Liver (tissue), 3 donors: ENCODE measurements at regions not wholly inside any gene's neighbourhood (a gene's known extent, or its start where the extent isn't known, plus 50 kb on each side); places are given as distances from the start of the nearest gene placed in this dataset.

ENCODE experiments used
- ATF3 ChIP-seq: IDR thresholded peaks from 2 replicates; pipeline ENCODE4 v1.6.1; 2016; ENCODE audit warnings: antibody characterized with exemption
- CTCF ChIP-seq: fragments of 150-350 bp; IDR thresholded peaks from 2 replicates; pipeline ENCODE4 v1.5.1; 2017; ENCODE audit warnings: improper control_type of control experiment, low read depth, low read length; ENCODE audit not compliant: missing input control
- FOXA2 ChIP-seq: IDR thresholded peaks from 2 replicates; pipeline ENCODE4 v1.6.1; 2016; ENCODE audit warnings: antibody characterized with exemption
- GABPA ChIP-seq, 2 donors: IDR thresholded peaks in 1 of 2; conservative IDR thresholded peaks in 1 of 2; 2 replicates each; pipeline ENCODE4 v1.6.1; 2016; ENCODE audit warnings: antibody characterized with exemption in 2 of 2, mild to moderate bottlenecking in 1 of 2, moderate library complexity in 1 of 2
- HNF4G ChIP-seq: IDR thresholded peaks from 2 replicates; pipeline ENCODE4 v1.6.1; 2016; ENCODE audit warnings: antibody characterized with exemption
- MAX ChIP-seq: IDR thresholded peaks from 2 replicates; pipeline ENCODE4 v1.6.1; 2016; ENCODE audit warnings: antibody characterized with exemption
- NR2F2 ChIP-seq: IDR thresholded peaks from 2 replicates; pipeline ENCODE4 v1.6.1; 2016; ENCODE audit warnings: antibody characterized with exemption
- RAD21 ChIP-seq, 2 donors: IDR thresholded peaks; 2 replicates each; pipeline ENCODE4 v1.6.1; 2016; ENCODE audit warnings: antibody characterized with exemption in 2 of 2, mild to moderate bottlenecking in 2 of 2
- RXRA ChIP-seq, 2 donors: IDR thresholded peaks; 2 replicates each; pipeline ENCODE4 v1.6.1; 2017 to 2018; ENCODE audit warnings: antibody characterized with exemption in 2 of 2, mild to moderate bottlenecking in 1 of 2
- SP1 ChIP-seq: IDR thresholded peaks from 2 replicates; pipeline ENCODE4 v1.6.1; 2018; ENCODE audit warnings: antibody characterized with exemption, mild to moderate bottlenecking
- TAF1 ChIP-seq: conservative IDR thresholded peaks from 2 replicates; pipeline ENCODE4 v1.6.1; 2016; ENCODE audit warnings: antibody characterized with exemption, mild to moderate bottlenecking
- YY1 ChIP-seq: IDR thresholded peaks from 2 replicates; pipeline ENCODE4 v1.6.1; 2016; ENCODE audit warnings: antibody characterized with exemption, mild to moderate bottlenecking
- ZBTB33 ChIP-seq: IDR thresholded peaks from 2 replicates; pipeline ENCODE4 v1.6.1; 2016; ENCODE audit warnings: antibody characterized with exemption
- donor health status: healthy.
- donor health status: healthy.

GRCh38 chr22:48425091-48425506 lies 1402.6 kb downstream of the BRD1 start:
- TF ChIP-seq CTCF: no peak
- no peak for TF ChIP-seq RAD21 (IDR thresholded peaks at IDR 0.05)
- TF ChIP-seq ATF3: no peak
- TF ChIP-seq HNF4G: no peak
- TF ChIP-seq ZBTB33: no peak
- no peak for TF ChIP-seq FOXA2
- TF ChIP-seq NR2F2: no peak
- TF ChIP-seq SP1: no peak
- TF ChIP-seq MAX: no peak
- TF ChIP-seq GABPA (IDR thresholded peaks at IDR 0.05 in 1 of 2, conservative IDR thresholded peaks at IDR 0.05 in 1 of 2): no peak
- TF ChIP-seq RXRA (IDR thresholded peaks at IDR 0.05): no peak
- TF ChIP-seq YY1: no peak
- no peak for TF ChIP-seq TAF1
